DOHH2 (cell line): ENCODE measurements at regions not wholly inside any gene's neighbourhood (a gene's known extent, or its start where the extent isn't known, plus 50 kb on each side); places are given as distances from the start of the nearest gene placed in this dataset.

Source experiments
- H3F3A ChIP-seq: fragments of 200-600 bp; sonication (generic), shearing (Covaris generic); 2 replicates; pipeline ENCODE4 v1.6.0; 2016; ENCODE audit warnings: antibody characterized with exemption, mild to moderate bottlenecking; ENCODE audit not compliant: control insufficient read depth, insufficient read depth
- H3K27ac ChIP-seq: fragments of 200-600 bp; sonication (generic); 2 replicates; pipeline ENCODE4 v1.5.1; 2014; ENCODE audit warnings: low read depth, mild to moderate bottlenecking, low read length, moderate library complexity
- H3K27me3 ChIP-seq: fragments of 200-600 bp; sonication (generic); 2 replicates; pipeline ENCODE4 v1.6.1; 2014; ENCODE audit warnings: mild to moderate bottlenecking, low read length, mixed read lengths; ENCODE audit not compliant: control insufficient read depth
- H3K36me3 ChIP-seq: fragments of 200-600 bp; sonication (generic); 2 replicates; pipeline ENCODE4 v1.6.1; 2014; ENCODE audit warnings: mild to moderate bottlenecking, low read length, moderate library complexity, mixed read lengths; ENCODE audit not compliant: control insufficient read depth
- H3K4me1 ChIP-seq: fragments of 200-600 bp; sonication (generic); 2 replicates; pipeline ENCODE4 v1.6.1; 2014; ENCODE audit warnings: mild to moderate bottlenecking, low read length, mixed read lengths; ENCODE audit not compliant: control insufficient read depth
- H3K4me2 ChIP-seq: fragments of 200-600 bp; sonication (generic); 2 replicates; pipeline ENCODE4 v1.6.0; 2014; ENCODE audit warnings: mild to moderate bottlenecking, low read length, moderate library complexity
- H3K4me3 ChIP-seq: fragments of 200-600 bp; sonication (generic); 2 replicates; pipeline ENCODE4 v1.5.1; 2014; ENCODE audit warnings: mild to moderate bottlenecking, low read length, mixed read lengths
- H3K79me2 ChIP-seq: fragments of 200-600 bp; sonication (generic); 2 replicates; pipeline ENCODE4 v1.6.1; 2014; ENCODE audit warnings: mild to moderate bottlenecking, low read length, mixed read lengths; ENCODE audit not compliant: control insufficient read depth
- H3K9me2 ChIP-seq: fragments of 200-600 bp; sonication (generic); replicated peaks from 2 replicates; pipeline ENCODE4 v1.6.1; 2014; ENCODE audit warnings: mild to moderate bottlenecking, low read length, mixed read lengths; ENCODE audit not compliant: control insufficient read depth
- H3K9me3 ChIP-seq: fragments of 200-600 bp; sonication (generic); 2 replicates; pipeline ENCODE4 v1.6.1; 2014; ENCODE audit warnings: antibody characterized with exemption, low read length, mixed read lengths; ENCODE audit not compliant: control insufficient read depth, insufficient read depth
- H4K20me1 ChIP-seq: fragments of 200-600 bp; sonication (generic); 2 replicates; pipeline ENCODE4 v1.6.0; 2014; ENCODE audit warnings: low read depth, mild to moderate bottlenecking, antibody characterized with exemption, low read length, moderate library complexity; ENCODE audit not compliant: control insufficient read depth, insufficient read depth
- CTCF ChIP-seq: fragments of 200-600 bp; sonication (generic); IDR thresholded peaks from one replicate; pipeline ENCODE4 v1.5.1; 2014; ENCODE audit warnings: antibody characterized with exemption, mild to moderate bottlenecking, low read depth, low read length; ENCODE audit not compliant: poor library complexity, severe bottlenecking
- EZH2phosphoT487 ChIP-seq: fragments of 200-600 bp; sonication (generic); IDR thresholded peaks from 2 replicates; pipeline ENCODE4 v1.6.1; 2017; ENCODE audit warnings: borderline replicate concordance, mild to moderate bottlenecking, antibody characterized with exemption, low read length, moderate library complexity, mixed read lengths

- Histone ChIP-seq H3K4me3 (no peak overlapping the region), H3F3A (no peaks in the 10 kb centered on the region), H3K36me3 (no peaks in the 10 kb centered on the region), H3K4me2 (no peak overlapping the region), H3K9me3 (no peaks in the 10 kb centered on the region; the same call in 1 of the 2 replicates), H3K27me3 (no peaks in the 10 kb centered on the region), H3K79me2 (no peaks in the 10 kb centered on the region), H4K20me1 (no peaks in the 10 kb centered on the region), H3K27ac (no peak overlapping the region), H3K9me2 (no peaks in the 10 kb centered on the region), H3K4me1 (no peaks in the 10 kb centered on the region)
- TF ChIP-seq EZH2phosphoT487: no peak
- TF ChIP-seq CTCF: no peak
These were observed 539.3 kb downstream of the LIG4 start for GRCh38 chr13:107675847-107676550.

GRCh38 chr13:107669391-107669993 is 545.8 kb downstream of the LIG4 start:
- no peaks in the 10 kb centered on the region for H3K27me3 ChIP-seq
- H3K27ac ChIP-seq: no peak overlapping the region
- H3K9me3 ChIP-seq: no peaks in the 10 kb centered on the region
- no peaks in the 10 kb centered on the region for H3F3A ChIP-seq
- H3K4me3 ChIP-seq: no peak overlapping the region
- TF ChIP-seq CTCF: no peak
- no peak for TF ChIP-seq EZH2phosphoT487
- H3K79me2 ChIP-seq: no peaks in the 10 kb centered on the region
- H3K36me3 ChIP-seq: no peaks in the 10 kb centered on the region
- H4K20me1 ChIP-seq: no peaks in the 10 kb centered on the region
- H3K9me2 ChIP-seq: no peaks in the 10 kb centered on the region
- H3K4me1 ChIP-seq: no peaks in the 10 kb centered on the region
- H3K4me2 ChIP-seq: no peak overlapping the region

- Histone ChIP-seq H3F3A (no peaks in the 10 kb centered on the region), H3K9me3 (no peaks in the 10 kb centered on the region), H3K4me2 (no peak overlapping the region), H3K79me2 (no peaks in the 10 kb centered on the region), H3K4me1 (no peaks in the 10 kb centered on the region), H3K4me3 (no peak overlapping the region), H3K27me3 (no peaks in the 10 kb centered on the region), H3K9me2 (no peaks in the 10 kb centered on the region), H4K20me1 (no peaks in the 10 kb centered on the region), H3K36me3 (no peaks in the 10 kb centered on the region), H3K27ac (no peak overlapping the region)
- TF ChIP-seq CTCF (no peak), EZH2phosphoT487 (no peak)
These were observed 549.3 kb downstream of the LIG4 start for GRCh38 chr13:107665926-107666458.
